Large intestine (tissue), 3 donors: ENCODE measurements at regions not wholly inside any gene's neighbourhood (a gene's known extent, or its start where the extent isn't known, plus 50 kb on each side); places are given as distances from the start of the nearest gene placed in this dataset.

Experiments used
- DNase-seq, 2 donors: peaks; one replicate each; pipeline versions ENCODE4 v3.0.0 to v3.0.0-alpha.2; 2013
- H3K27ac ChIP-seq: one replicate; pipeline ENCODE4 v1.5.1; 2013; ENCODE audit warnings: low read length
- H3K27me3 ChIP-seq: 2 replicates; pipeline ENCODE4 v1.6.1; 2013; ENCODE audit warnings: low read length; ENCODE audit not compliant: control insufficient read depth, insufficient read depth
- H3K36me3 ChIP-seq: 2 replicates; pipeline ENCODE4 v1.6.1; 2013; ENCODE audit warnings: low read length; ENCODE audit not compliant: control insufficient read depth, insufficient read depth
- H3K4me1 ChIP-seq: one replicate; pipeline ENCODE4 v1.6.1; 2013; ENCODE audit warnings: low read length; ENCODE audit not compliant: control insufficient read depth, insufficient read depth
- H3K4me3 ChIP-seq: one replicate; pipeline ENCODE4 v1.5.1; 2013; ENCODE audit warnings: low read length
- H3K9me3 ChIP-seq: one replicate; pipeline ENCODE4 v1.6.1; 2013; ENCODE audit warnings: mild to moderate bottlenecking, low read depth, low read length, moderate library complexity; ENCODE audit not compliant: control insufficient read depth
- WGBS: methylation state at CpG from one replicate; pipeline ENCODE4 v1.1.5; 2013; ENCODE audit warnings: low lambda C conversion rate; ENCODE audit not compliant: insufficient coverage; 5-methylcytosine and 5-hydroxymethylcytosine counted together

DNA sequence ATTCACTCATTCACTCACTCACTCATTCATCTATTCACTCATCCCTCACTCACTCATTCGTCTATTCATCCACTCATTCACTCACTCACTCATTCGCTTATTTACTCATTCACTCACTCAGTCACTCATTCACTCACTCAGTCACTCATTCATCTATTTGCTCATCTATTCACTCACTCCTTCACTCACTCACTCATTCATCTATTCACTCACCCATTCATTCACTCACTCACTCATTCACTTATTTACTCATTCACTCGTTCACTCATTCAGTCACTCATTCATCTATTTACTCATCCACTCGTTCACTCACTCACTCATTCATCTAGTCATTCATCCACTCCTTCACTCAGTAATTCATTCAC lies 128.2 kb downstream of the TTLL2 start:
- Histone ChIP-seq H3K27ac (no peak overlapping the region), H3K4me1 (peaks cover 21% of the 10 kb centered on the region), H3K9me3 (no peaks in the 10 kb centered on the region), H3K36me3 (no peaks in the 10 kb centered on the region), H3K4me3 (no peak overlapping the region), H3K27me3 (no peaks in the 10 kb centered on the region)
- no peak for DNase-seq
- 95% methylated on average over 4 of the region's 4 CpGs for WGBS

DNA sequence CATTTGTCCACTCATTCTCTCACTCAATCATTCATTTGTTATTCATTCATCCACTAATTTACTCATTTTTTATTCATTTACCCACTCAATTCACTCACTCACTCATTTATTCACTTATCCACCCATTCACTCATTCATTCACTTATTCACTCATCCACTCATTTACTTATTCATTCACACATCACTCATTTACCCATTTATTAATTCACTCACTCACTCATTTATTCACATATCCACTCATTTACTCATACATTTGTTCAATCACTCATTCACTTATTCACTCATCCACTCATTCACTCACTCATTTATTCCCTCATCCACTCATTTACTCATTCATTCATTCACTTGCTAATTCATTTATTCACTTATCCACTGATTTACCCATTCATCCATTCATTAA lies 129.1 kb downstream of the TTLL2 start:
- H3K27ac ChIP-seq, result no peak overlapping the region
- no peaks in the 10 kb centered on the region for H3K27me3 ChIP-seq
- no peak overlapping the region for H3K4me3 ChIP-seq
- no peaks in the 10 kb centered on the region for H3K36me3 ChIP-seq
- no peaks in the 10 kb centered on the region for H3K9me3 ChIP-seq
- peaks cover 21% of the 10 kb centered on the region for H3K4me1 ChIP-seq
- no peak for DNase-seq

DNA sequence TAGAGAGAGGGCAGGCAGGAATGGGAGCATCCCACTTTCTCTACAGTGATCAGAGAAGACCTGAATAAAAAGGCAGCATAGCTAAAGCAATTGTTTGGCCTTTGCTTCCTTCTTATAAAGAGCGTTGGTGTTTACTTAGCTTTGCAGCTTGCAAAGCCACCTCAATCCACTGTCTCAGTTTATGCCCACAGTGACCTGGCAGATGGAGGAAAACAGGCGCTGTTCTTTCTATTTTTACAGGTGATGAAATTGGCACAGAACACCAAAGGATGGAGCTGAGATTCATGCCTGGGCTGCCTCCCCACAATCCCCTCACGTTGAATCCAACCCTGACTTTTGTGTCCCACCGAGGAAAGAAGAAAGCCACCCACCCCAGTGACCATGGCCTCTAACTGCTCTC lies 130.5 kb downstream of the TTLL2 start:
- peaks cover 7% of the 10 kb centered on the region for H3K4me1 ChIP-seq
- H3K27me3 ChIP-seq, result no peaks in the 10 kb centered on the region
- H3K27ac ChIP-seq, result no peak overlapping the region
- WGBS, result no CpG with 5 or more reads among the region's 4 CpGs
- DNase-seq, result no peak
- no peaks in the 10 kb centered on the region for H3K36me3 ChIP-seq
- no peak overlapping the region for H3K4me3 ChIP-seq
- no peaks in the 10 kb centered on the region for H3K9me3 ChIP-seq

DNA sequence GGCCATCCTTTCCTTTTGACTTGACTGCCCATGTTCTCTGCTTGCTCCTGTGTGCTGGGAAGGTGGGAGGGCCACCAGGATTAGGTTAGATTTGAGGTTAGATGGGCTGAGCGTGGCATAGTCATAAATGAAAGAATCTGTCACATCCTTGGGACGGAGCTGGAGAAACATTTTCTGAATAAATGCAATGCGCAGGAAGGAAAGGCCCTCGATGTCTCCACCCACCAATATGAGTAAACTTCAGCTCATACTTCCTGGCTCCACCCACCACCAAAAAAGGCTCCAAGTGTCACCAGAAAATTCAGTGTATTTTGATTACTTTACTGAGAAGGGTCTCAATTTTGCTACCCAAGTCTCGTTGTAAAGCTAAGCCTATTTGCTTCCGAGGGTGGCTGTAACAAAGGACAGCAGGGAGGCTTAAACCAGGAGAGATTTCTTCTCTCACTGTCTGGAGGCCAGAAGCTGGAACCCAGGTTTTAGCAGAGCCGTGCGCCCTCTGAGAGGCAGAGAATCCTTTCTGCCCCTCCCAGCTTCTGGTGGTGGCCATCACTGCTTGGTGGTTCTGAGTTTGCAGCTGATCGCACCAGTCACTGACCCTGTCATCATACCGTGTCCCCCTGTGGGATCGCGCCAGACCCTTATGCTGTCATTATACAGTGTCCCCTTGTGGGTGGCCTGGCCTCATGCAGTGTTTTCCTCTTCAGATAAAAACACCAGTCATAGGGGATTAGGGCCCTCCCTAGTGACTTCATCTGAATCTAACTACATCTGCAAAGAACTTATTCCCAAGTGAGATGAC lies 137.8 kb downstream of the TTLL2 start:
- Histone ChIP-seq H3K4me1 (no peaks in the 10 kb centered on the region), H3K9me3 (no peaks in the 10 kb centered on the region), H3K27ac (no peak overlapping the region), H3K36me3 (no peaks in the 10 kb centered on the region), H3K4me3 (no peak overlapping the region), H3K27me3 (no peaks in the 10 kb centered on the region)
- no CpG with 5 or more reads among the region's 12 CpGs for WGBS
- DNase-seq, result no peak

- 100% methylated on average over 6 of the region's 7 CpGs for WGBS
- no peak for DNase-seq
- Histone ChIP-seq H3K27me3 (no peaks in the 10 kb centered on the region), H3K27ac (no peak overlapping the region), H3K4me1 (no peaks in the 10 kb centered on the region), H3K36me3 (no peaks in the 10 kb centered on the region), H3K9me3 (no peaks in the 10 kb centered on the region), H3K4me3 (no peak overlapping the region)
These were observed 139.3 kb downstream of the TTLL2 start for GRCh38 chr6:167464177-167464576.

GRCh38 chr6:167465482-167465881 lies 140.6 kb downstream of the TTLL2 start:
- Histone ChIP-seq H3K4me3 (no peak overlapping the region), H3K9me3 (no peaks in the 10 kb centered on the region), H3K27ac (no peak overlapping the region), H3K4me1 (no peaks in the 10 kb centered on the region), H3K27me3 (no peaks in the 10 kb centered on the region), H3K36me3 (no peaks in the 10 kb centered on the region)
- WGBS, result 90% methylated on average over 2 of the region's 5 CpGs
- no peak for DNase-seq

DNA sequence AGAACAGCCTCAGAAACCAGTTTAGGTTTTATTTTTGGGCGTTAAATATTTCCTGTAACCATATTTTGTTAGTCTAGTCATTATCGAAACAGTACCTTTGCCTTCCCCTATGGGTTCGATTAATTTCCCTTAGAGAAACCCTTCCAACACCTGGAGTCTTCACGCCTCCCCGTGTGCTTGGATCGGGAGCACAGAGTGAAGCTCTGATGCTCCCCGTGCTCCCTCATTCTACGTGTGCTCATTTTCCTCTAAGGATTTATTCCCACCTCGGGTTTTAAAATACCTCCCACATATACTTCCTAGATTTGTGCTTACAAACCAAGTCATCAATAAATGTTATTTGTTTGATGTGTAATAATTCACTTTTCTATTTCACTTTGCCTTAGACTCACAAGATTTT lies 142.4 kb downstream of the TTLL2 start:
- Histone ChIP-seq H3K9me3 (no peaks in the 10 kb centered on the region), H3K27me3 (no peaks in the 10 kb centered on the region), H3K4me3 (no peak overlapping the region), H3K4me1 (no peaks in the 10 kb centered on the region), H3K36me3 (no peaks in the 10 kb centered on the region), H3K27ac (no peak overlapping the region)
- 100% methylated on average over 9 of the region's 9 CpGs for WGBS
- DNase-seq, result no peak

DNA sequence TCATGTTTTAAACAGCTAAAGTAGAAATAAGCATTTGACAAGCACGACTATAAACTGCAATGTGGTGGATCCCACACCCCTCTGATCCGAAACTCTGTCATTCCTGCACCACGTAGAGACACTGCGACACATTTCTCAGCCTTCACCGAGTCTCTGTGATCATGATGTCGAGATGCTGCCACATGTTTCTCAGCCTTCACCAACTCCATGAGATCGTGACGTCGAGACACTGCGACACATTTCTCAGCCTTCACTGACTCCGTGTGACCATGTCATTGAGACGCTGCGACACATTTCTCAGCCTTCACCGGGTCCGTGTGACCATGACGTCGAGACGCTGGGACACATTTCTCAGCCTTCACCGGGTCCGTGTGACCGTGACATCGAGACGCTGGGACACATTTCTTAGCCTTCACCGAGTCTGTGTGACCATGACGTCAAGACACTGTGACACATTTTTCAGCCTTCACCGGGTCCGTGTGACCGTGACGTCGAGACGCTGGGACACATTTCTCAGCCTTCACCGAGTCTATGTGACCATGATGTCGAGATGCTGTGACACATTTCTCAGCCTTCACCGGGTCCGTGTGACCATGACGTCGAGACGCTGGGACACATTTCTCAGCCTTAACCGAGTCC lies 143.0 kb downstream of the TTLL2 start:
- WGBS, result 100% methylated on average over 4 of the region's 39 CpGs
- no peaks in the 10 kb centered on the region for H3K27me3 ChIP-seq
- H3K4me3 ChIP-seq, result no peak overlapping the region
- no peaks in the 10 kb centered on the region for H3K36me3 ChIP-seq
- H3K9me3 ChIP-seq, result no peaks in the 10 kb centered on the region
- H3K27ac ChIP-seq, result no peak overlapping the region
- H3K4me1 ChIP-seq, result peaks cover 2% of the 10 kb centered on the region
- DNase-seq, result no peak

DNA sequence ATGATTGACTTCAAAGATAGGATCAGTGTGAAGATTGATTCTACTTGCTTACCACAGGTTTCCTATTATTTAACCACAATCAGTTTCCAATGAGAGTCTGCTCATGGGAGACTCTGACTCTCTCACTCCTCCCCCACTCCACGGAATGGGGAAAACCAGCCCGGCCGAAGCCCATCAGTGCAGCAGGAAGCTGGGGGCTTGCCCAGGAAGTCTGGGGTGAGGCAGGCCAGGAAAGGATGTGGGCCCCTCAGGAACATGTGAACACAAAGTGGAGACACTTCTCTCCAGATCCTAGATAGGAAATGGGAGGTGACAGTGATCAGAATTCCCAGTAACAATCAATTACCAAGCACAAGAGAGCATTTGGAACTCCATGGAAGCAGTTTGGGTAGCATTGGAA lies 144.2 kb downstream of the TTLL2 start:
- no peak overlapping the region for H3K27ac ChIP-seq
- WGBS, result no CpG with 5 or more reads among the region's 3 CpGs
- no peaks in the 10 kb centered on the region for H3K9me3 ChIP-seq
- H3K36me3 ChIP-seq, result no peaks in the 10 kb centered on the region
- peaks cover 4% of the 10 kb centered on the region for H3K4me1 ChIP-seq
- no peak overlapping the region for H3K4me3 ChIP-seq
- H3K27me3 ChIP-seq, result no peaks in the 10 kb centered on the region
- DNase-seq, result no peak

- Histone ChIP-seq H3K4me1 (peaks cover 4% of the 10 kb centered on the region), H3K27me3 (no peaks in the 10 kb centered on the region)
These were observed 144.8 kb downstream of the TTLL2 start for GRCh38 chr6:167469672-167470071.

More at GRCh38 chr6:167469672-167470071, 144.8 kb downstream of the TTLL2 start:
- H3K36me3 ChIP-seq, result no peaks in the 10 kb centered on the region
- no peak overlapping the region for H3K27ac ChIP-seq
- no peak overlapping the region for H3K4me3 ChIP-seq
- DNase-seq, result no peak
- WGBS, result no CpG with 5 or more reads among the region's 10 CpGs
- H3K9me3 ChIP-seq, result no peaks in the 10 kb centered on the region
